Lung (tissue), 11 donors: ENCODE measurements at regions not wholly inside any gene's neighbourhood (a gene's known extent, or its start where the extent isn't known, plus 50 kb on each side); places are given as distances from the start of the nearest gene placed in this dataset.

Source experiments
- ATAC-seq: fragments of 200-7000 bp; cut with Tn5 transposase; one replicate; pipeline ENCODE4 v1.9.1; 2020; ENCODE audit warnings: moderate number of reproducible peaks; ENCODE audit not compliant: insufficient read depth, low FRiP score
- DNase-seq, 3 donors: peaks; one replicate each; pipeline ENCODE4 v3.0.0-alpha.2; 2013 to 2017
- H3K27ac ChIP-seq, 2 donors: one replicate each; pipeline ENCODE4 v1.5.1; 2013; ENCODE audit warnings: mild to moderate bottlenecking in 2 of 2, moderate library complexity in 2 of 2, control low read depth in 1 of 2, inconsistent platforms in 1 of 2, low read depth in 1 of 2, low read length in 1 of 2
- H3K27me3 ChIP-seq, 3 donors: one replicate each; pipeline ENCODE4 v1.5.1; 2013; ENCODE audit warnings: low read length in 2 of 3; ENCODE audit not compliant: control insufficient read depth in 3 of 3, insufficient read depth in 3 of 3
- H3K36me3 ChIP-seq, 4 donors: one replicate each; pipeline ENCODE4 v1.5.1; 2013; ENCODE audit warnings: low read length in 4 of 4, mild to moderate bottlenecking in 1 of 4, moderate library complexity in 1 of 4; ENCODE audit not compliant: control insufficient read depth in 4 of 4, insufficient read depth in 4 of 4
- H3K4me1 ChIP-seq, 5 donors: one replicate each; pipeline ENCODE4 v1.5.1; 2013; ENCODE audit warnings: low read length in 5 of 5, mild to moderate bottlenecking in 2 of 5, moderate library complexity in 1 of 5; ENCODE audit not compliant: control insufficient read depth in 5 of 5, insufficient read depth in 5 of 5
- H3K4me3 ChIP-seq: one replicate; pipeline ENCODE4 v1.5.1; 2013; ENCODE audit warnings: mild to moderate bottlenecking, control low read depth, moderate library complexity
- H3K9ac ChIP-seq, 2 donors: one replicate each; pipeline ENCODE4 v1.5.1; 2013; ENCODE audit warnings: low read length in 2 of 2, control low read depth in 1 of 2; ENCODE audit not compliant: insufficient read depth in 1 of 2
- H3K9me3 ChIP-seq, 4 donors: one replicate each; pipeline ENCODE4 v1.5.1; 2013; ENCODE audit warnings: low read length in 3 of 4, mild to moderate bottlenecking in 1 of 4, moderate library complexity in 1 of 4; ENCODE audit not compliant: control insufficient read depth in 4 of 4, insufficient read depth in 3 of 4
- WGBS, 2 donors: extraction: QIAGEN DNeasy Blood & Tissue Kit; methylation state at CpG; one replicate each; pipeline ENCODE4 v1.1.7; 2013; 5-methylcytosine and 5-hydroxymethylcytosine counted together
- TF ChIP-seq, protein P1 (sequence below): IDR thresholded peaks from 2 replicates; pipeline ENCODE4 v1.5.1; 2012; ENCODE audit warnings: mild to moderate bottlenecking; ENCODE audit errors: control extremely low read depth, extremely low read depth
- donor health status: control.
- donor health status: control.
- donor health status: Bipolar disorder and iron deficiency.
- donor health status: healthy.
- donor health status: DM: yes; HTN: yes; CAD: no.

GRCh38 chr2:213202011-213202410 is 50.6 kb upstream of the IKZF2 start:
- Histone ChIP-seq H3K9me3 (no peaks in the 10 kb centered on the region), H3K4me3 (no peak overlapping the region), H3K27ac (no peak overlapping the region), H3K27me3 (no peaks in the 10 kb centered on the region), H3K36me3 (no peaks in the 10 kb centered on the region), H3K9ac (no peak overlapping the region), H3K4me1 (no peaks in the 10 kb centered on the region)
- no peak for ATAC-seq
- 49 to 63% methylated on average over 4 of the region's 4 CpGs for WGBS, 2 donors
- TF ChIP-seq, protein P1, sequence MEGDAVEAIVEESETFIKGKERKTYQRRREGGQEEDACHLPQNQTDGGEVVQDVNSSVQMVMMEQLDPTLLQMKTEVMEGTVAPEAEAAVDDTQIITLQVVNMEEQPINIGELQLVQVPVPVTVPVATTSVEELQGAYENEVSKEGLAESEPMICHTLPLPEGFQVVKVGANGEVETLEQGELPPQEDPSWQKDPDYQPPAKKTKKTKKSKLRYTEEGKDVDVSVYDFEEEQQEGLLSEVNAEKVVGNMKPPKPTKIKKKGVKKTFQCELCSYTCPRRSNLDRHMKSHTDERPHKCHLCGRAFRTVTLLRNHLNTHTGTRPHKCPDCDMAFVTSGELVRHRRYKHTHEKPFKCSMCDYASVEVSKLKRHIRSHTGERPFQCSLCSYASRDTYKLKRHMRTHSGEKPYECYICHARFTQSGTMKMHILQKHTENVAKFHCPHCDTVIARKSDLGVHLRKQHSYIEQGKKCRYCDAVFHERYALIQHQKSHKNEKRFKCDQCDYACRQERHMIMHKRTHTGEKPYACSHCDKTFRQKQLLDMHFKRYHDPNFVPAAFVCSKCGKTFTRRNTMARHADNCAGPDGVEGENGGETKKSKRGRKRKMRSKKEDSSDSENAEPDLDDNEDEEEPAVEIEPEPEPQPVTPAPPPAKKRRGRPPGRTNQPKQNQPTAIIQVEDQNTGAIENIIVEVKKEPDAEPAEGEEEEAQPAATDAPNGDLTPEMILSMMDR, result no peak
- peak in 1 of 3 donors; percentile 45 for DNase-seq

DNA sequence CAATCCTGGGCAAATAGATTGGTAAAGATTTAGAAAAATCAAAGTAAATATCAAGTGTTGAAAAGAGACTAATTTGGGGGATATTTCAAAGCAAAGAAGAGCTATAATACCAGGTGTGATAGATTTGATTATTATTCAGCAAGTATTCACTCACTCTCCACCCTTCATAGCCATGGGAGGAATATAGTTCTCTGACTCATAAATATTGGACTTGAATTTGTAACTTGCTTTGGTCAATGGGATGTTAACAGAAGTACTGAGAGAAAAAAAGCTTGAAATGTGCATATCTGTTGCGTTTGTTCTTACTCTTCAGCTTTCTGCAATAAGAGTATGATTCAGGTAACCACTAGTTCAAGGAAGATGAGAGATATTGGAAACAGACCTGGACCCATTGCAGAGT is 54.5 kb upstream of the IKZF2 start:
- H3K9me3 ChIP-seq, result no peaks in the 10 kb centered on the region
- no peaks in the 10 kb centered on the region for H3K4me1 ChIP-seq
- no peaks in the 10 kb centered on the region for H3K27me3 ChIP-seq
- no peak overlapping the region for H3K9ac ChIP-seq
- no peak overlapping the region for H3K27ac ChIP-seq
- ATAC-seq, result no peak
- 82 to 88% methylated on average over 1 of the region's 1 CpG for WGBS, 2 donors
- TF ChIP-seq, protein P1, result no peak
- H3K36me3 ChIP-seq, result no peaks in the 10 kb centered on the region
- H3K4me3 ChIP-seq, result no peak overlapping the region
- DNase-seq, result no peak

GRCh38 chr2:213213186-213213585 is 61.8 kb upstream of the IKZF2 start:
- WGBS, 2 donors, result 93 to 96% methylated on average over 6 of the region's 6 CpGs
- no peaks in the 10 kb centered on the region for H3K36me3 ChIP-seq
- ATAC-seq (no peak), DNase-seq (no peak)
- no peaks in the 10 kb centered on the region for H3K27me3 ChIP-seq
- no peaks in the 10 kb centered on the region for H3K9me3 ChIP-seq
- no peak overlapping the region for H3K9ac ChIP-seq
- H3K4me3 ChIP-seq, result no peak overlapping the region
- TF ChIP-seq, protein P1, result no peak
- no peak overlapping the region for H3K27ac ChIP-seq
- no peaks in the 10 kb centered on the region for H3K4me1 ChIP-seq

DNA sequence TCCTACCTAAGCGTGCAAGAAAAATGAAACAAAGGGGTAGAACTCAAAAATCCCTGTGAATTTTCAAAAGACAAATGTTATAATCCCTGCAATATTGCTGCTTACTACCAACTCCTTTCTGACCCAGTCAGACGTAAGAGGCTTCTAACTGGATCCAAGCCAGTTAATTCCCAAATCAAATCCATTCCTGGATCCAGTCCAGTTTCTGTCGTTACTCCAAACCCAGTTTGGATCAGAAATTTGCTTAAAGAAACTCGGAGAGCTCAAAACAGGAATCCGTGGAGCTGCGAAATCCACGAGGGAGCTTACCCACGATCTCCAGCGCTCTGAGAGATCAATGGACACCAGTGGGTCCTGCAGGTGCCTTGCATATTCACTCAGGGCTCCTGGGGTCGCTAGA is 62.8 kb upstream of the IKZF2 start:
- TF ChIP-seq, protein P1, result no peak
- no peaks in the 10 kb centered on the region for H3K27me3 ChIP-seq
- WGBS, 2 donors, result 77 to 85% methylated on average over 10 of the region's 10 CpGs

More for the DNA sequence above, 62.8 kb upstream of the IKZF2 start:
- ATAC-seq, result no peak
- Histone ChIP-seq H3K9me3 (no peaks in the 10 kb centered on the region), H3K4me1 (no peaks in the 10 kb centered on the region), H3K36me3 (no peaks in the 10 kb centered on the region), H3K27ac (no peak overlapping the region), H3K4me3 (no peak overlapping the region), H3K9ac (no peak overlapping the region)
- DNase-seq, result no peak
